HG02870 (cell line): ENCODE measurements at regions not wholly inside any gene's neighbourhood (a gene's known extent, or its start where the extent isn't known, plus 50 kb on each side); places are given as distances from the start of the nearest gene placed in this dataset.

Source experiments
- ATAC-seq: cut with Tn5 transposase; IDR thresholded peaks from one replicate; pipeline ENCODE4 v1.9.1; 2021; ENCODE audit warnings: mild to moderate bottlenecking, moderate library complexity; ENCODE audit not compliant: unreplicated experiment

DNA sequence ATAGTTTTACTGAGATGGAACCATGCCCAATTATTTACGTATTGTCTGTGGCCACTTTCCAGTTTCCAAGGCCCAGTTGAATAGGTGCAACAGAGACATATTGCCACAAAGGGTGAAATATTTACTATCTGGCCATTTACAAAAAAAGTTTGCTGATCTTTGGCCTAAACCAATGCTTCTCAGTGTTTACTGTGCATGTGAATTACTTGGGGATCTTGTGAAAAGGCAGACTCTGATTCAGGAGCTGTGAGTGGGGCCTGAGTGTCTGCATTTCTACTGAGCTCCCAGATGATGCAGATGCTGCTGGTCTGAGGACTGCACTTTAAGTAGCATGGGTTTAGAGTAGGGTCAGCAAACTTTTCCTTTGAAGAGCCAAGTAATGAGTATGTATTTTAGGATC is 94.1 kb upstream of the PDE5A start:
- ATAC-seq, result no peak

DNA sequence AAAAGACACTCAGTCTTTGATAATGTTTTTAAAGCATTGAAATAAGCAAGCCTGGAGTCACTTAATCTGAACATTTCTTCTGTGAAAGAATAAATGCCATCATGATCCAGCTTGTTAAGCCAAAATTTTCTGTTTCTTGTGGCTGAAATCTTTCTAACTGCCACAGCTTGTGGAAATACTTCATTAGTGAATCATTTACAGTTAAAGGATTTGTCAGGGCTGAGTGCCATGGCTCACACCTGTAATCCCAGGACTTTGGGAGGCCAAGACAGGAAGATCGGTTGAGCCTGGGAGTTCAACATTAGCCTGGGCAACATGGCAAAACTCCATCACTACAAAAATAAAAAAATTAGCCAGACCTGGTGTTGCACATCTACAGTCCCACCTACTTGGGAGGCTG is 93.3 kb upstream of the PDE5A start:
- no peak for ATAC-seq

GRCh38 chr4:119715490-119716445 is 87.2 kb upstream of the PDE5A start:
- no peak for ATAC-seq

DNA sequence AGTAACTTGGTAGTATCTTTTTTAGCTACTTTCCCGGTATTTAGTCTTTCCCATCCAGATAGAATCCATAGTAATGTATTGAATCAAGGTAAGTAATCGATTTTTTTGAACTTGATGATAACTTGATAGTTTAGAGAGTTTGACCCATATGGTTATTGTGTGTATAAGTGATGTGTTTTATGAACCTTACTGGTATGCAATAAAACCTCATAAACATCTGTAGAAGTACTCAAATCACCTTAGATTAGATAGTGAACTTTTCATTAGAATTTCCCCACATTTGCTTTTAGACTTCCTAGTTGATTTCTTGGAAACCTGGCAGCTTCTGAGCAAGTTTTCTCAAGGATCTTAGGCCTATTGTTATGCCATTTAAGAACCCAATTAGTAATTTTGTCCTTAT is 80.8 kb upstream of the PDE5A start:
- ATAC-seq, result no peak

GRCh38 chr4:119707336-119707735 is 78.7 kb upstream of the PDE5A start:
- no peak for ATAC-seq

- ATAC-seq, result no peak
These were observed 78.2 kb upstream of the PDE5A start for GRCh38 chr4:119706804-119707203.

- ATAC-seq, result peak; percentile 79
These were observed 69.3 kb upstream of the PDE5A start for GRCh38 chr4:119697887-119698393.

DNA sequence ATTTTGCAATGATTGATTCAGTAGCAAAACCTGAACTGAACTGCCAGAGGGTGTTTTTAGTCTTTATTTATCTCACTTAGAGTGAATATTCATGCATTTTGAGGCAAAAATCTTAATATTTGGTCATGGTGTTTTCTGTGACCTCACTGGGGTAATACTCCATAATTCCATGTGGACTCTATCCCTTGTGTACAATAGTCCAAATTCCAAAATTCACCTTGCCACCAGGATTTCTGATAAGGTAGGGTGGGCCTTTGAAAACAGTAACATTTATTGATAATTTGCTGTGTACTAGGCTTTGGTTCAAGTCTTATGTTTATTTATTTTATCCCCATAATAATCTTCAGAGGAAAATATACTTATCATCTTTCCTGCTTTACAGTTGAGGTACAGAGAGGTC is 68.4 kb upstream of the PDE5A start:
- no peak for ATAC-seq

- ATAC-seq, result no peak
These were observed 66.6 kb upstream of the PDE5A start for GRCh38 chr4:119695216-119695615.

GRCh38 chr4:119693126-119693525 is 64.5 kb upstream of the PDE5A start:
- ATAC-seq, result no peak

DNA sequence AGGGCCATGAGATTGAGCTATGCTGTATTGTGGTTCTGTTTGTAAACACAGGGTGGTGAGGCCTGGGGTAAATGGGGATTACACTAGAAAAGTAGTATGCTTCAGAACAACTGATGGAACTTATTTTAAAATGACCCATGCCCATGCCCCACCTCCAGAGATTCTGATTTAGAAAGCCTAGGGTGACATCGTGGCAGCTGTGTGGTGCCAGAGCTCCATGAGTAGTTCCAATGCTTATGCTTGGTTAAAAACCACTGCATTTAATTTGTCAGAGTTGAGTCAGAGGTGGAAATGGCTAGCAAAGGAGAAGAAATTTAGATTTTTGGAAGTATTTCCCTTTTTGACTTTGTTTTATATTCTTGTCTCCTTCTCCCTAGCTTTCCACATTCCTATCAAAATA is 63.4 kb upstream of the PDE5A start:
- ATAC-seq, result no peak

GRCh38 chr4:119690871-119691270 is 62.3 kb upstream of the PDE5A start:
- no peak for ATAC-seq

DNA sequence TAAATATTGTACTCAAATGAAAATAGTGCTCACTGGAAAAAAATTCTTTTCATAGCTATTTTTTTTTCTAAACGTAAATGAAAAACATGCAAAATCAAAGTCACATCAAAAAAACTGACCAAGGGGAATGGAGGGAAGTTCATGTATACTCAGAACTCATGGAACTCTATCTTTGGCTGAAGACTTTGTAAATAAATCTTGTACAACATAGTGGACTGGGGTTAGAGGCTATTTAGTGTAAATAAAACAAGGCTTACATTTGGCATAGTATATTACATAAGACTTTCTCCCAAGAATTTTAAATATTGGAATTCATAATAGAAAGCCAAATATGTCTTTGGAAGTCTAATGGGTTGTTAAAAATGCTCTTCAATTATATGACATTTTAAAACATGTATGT is 59.8 kb upstream of the PDE5A start:
- no peak for ATAC-seq

GRCh38 chr4:119684463-119684862 is 55.9 kb upstream of the PDE5A start:
- no peak for ATAC-seq

GRCh38 chr4:119683518-119683917 is 54.9 kb upstream of the PDE5A start:
- ATAC-seq, result no peak

- no peak for ATAC-seq
These were observed 53.5 kb upstream of the PDE5A start for GRCh38 chr4:119682099-119682498.

DNA sequence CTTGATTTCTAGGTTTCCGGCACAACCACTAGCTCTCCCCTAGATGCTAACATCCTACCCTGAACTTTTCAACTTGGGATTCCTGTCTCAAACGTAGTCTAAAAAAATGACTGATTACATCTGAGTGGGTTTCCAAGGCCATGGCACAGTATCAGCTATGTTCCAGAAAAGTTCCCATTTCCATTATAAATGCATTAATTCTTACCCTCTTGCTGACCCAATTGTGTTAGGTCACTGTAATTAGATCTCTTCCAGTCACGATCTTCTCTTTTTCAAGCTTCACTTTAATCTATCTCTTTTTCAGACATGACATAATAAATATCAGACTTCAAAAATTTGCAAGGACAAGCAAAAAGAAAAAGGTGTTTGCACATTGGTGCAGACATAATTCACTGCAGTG is 50.6 kb upstream of the PDE5A start:
- ATAC-seq, result no peak

DNA sequence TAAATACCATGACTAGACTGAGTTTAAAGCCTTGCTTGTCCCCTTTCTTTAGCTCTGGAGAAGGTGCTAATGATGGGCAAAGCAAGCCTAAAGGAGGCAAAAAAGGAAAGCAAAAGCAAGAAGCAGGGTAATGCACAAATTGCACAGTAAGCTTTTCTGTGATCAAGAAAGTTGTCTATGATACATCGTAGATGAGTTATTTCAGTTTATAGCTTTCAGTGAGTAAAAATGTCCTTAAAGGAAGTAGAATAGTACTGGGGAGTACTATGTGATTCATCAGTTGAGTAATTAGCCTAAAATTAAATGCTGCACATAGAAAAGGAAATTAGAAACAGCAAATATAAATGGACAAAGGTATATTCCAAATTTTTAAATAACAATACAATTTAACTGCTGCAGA is 50.2 kb upstream of the PDE5A start:
- ATAC-seq, result no peak
